ENCODE measurements at regions not wholly inside any gene's neighbourhood (a gene's known extent, or its start where the extent isn't known, plus 50 kb on each side); places are given as distances from the start of the nearest gene placed in this dataset.

DNA sequence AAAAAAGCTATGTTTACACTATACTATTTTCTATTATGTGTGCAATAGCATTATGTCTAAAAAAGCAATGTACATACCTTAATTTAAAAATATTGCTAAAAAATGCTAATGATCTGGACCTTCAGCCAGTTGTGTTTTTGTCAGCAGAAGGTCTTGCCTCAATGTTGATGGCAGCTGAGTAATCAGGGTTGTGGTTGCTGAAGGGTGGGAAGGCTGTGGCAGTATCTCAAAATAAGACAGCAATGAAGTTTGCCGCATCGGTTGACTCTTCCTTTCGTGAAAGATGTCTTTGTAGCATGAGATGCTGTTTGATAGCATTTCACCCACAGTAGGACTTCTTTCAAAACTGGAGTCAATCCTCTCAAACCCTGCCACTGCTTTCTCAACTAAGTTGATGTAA is 134.7 kb upstream of the CDYL start:
- TF ChIP-seq TAF1 (IDR thresholded peaks at IDR 0.05; ENCODE audit: borderline replicate concordance, insufficient read depth, low read length): no peak
- TF ChIP-seq FOXP2 (optimal IDR thresholded peaks at IDR 0.05; ENCODE audit: borderline replicate concordance, extremely low read depth, extremely low read length, insufficient read depth): no peak

Measured in PFSK-1 (cell line).